Adrenal gland (tissue), 5 donors: ENCODE measurements at regions not wholly inside any gene's neighbourhood (a gene's known extent, or its start where the extent isn't known, plus 50 kb on each side); places are given as distances from the start of the nearest gene placed in this dataset.

Experiments used
- CTCF ChIP-seq, 6 experiments: fragments of 450-650 bp in 4 of 6; fragments of 200-600 bp in 2 of 6; sonication (generic) in 1 of 6; IDR thresholded peaks; 1 replicate in 5 of 6; 2 replicates in 1 of 6; pipeline versions ENCODE4 v1.5.1 to v1.8.0; 2016 to 2021; ENCODE audit warnings: antibody characterized with exemption in 6 of 6, mild to moderate bottlenecking in 2 of 6, moderate library complexity in 1 of 6
- POLR2A ChIP-seq, 2 donors: fragments of 450-650 bp; IDR thresholded peaks; one replicate each; pipeline ENCODE4 v1.6.1; 2017; ENCODE audit warnings: antibody characterized with exemption in 2 of 2, mild to moderate bottlenecking in 2 of 2, moderate library complexity in 1 of 2
- donor health status: DM: no; HTN: no; CAD: no.

- no peak for TF ChIP-seq CTCF (IDR thresholded peaks at IDR 0.05)
- no peak for TF ChIP-seq POLR2A (IDR thresholded peaks at IDR 0.05)
Measured at GRCh38 chr17:77410470-77410869, 269.7 kb downstream of the SEC14L1 start.
